ENCODE measurements at regions not wholly inside any gene's neighbourhood (a gene's known extent, or its start where the extent isn't known, plus 50 kb on each side); places are given as distances from the start of the nearest gene placed in this dataset.

DNA sequence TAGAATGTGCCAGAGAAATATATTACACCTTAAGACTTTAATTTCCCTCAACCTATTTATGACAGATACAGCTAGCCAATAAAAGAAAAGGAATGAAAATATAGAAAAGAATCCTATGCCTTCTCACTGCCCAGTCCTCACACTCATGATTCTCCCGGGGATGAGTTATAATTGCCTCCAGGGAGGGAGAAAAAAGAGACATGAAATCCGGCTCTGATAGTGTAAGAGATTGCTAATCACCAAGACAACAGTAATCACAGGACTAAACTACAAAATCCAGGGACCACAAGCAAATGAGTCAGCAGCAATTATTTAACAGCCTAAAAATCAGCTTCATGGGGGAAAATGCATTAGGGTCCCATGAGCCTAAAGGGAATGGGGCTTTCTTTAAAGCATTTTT is 95.9 kb upstream of the DUSP21 start:
- H2BK20ac ChIP-seq (ENCODE audit: low read depth, low read length): no peak overlapping the region
- dilution Hi-C loops (cut with HindIII; ENCODE audit: low sequenced_read_pairs, unreplicated experiment): no loop called here
- no peak overlapping the region for H2BK5ac ChIP-seq (ENCODE audit: low read depth, low read length, poor library complexity, severe bottlenecking)

More for the DNA sequence above, 95.9 kb upstream of the DUSP21 start:
- no peak overlapping the region for H2BK120ac ChIP-seq (ENCODE audit: low read depth, low read length)
- no peak overlapping the region for H4K5ac ChIP-seq (ENCODE audit: low read depth, low read length)
- no TSS peak for BruUV-seq (replicated peaks)
- ChIA-PET CTCF (no interaction called here), POLR2A (ENCODE audit: unreplicated experiment) (no interaction called here)
- in situ Hi-C loops (cut with MboI; ENCODE audit: low sequenced_read_pairs): no loop called here
- peaks cover 2% of the 10 kb centered on the region for H3K27me3 ChIP-seq (ENCODE audit: control insufficient read depth, insufficient read depth, low read length)
- no peak overlapping the region for H4K91ac ChIP-seq (ENCODE audit: insufficient read depth, low read depth, low read length)
- TF ChIP-seq BHLHE40 (IDR thresholded peaks at IDR 0.05; ENCODE audit: low read depth, low read length): no peak
- TF ChIP-seq RFX5 (IDR thresholded peaks at IDR 0.05; ENCODE audit: low read depth, low read length): no peak
- TF ChIP-seq FOS (IDR thresholded peaks at IDR 0.05; ENCODE audit: low read depth, low read length): no peak
- TF ChIP-seq RCOR1 (IDR thresholded peaks at IDR 0.05; ENCODE audit: insufficient replicate concordance, low read length): no peak
- no peak for TF ChIP-seq MAFK (IDR thresholded peaks at IDR 0.05; ENCODE audit: low read depth, low read length)
- TF ChIP-seq NFE2L2 (IDR thresholded peaks at IDR 0.05; ENCODE audit: low read depth, low read length): no peak
- WGBS, 2 experiments (ENCODE audit: extremely low coverage in 2 of 2, insufficient read length in 1 of 2): no CpG with 5 or more reads among the region's 2 CpGs
- no peak overlapping the region for H4K8ac ChIP-seq (ENCODE audit: low read depth in 2 of 2, low read length in 2 of 2)
- H2BK15ac ChIP-seq (ENCODE audit: low read depth, low read length): no peak overlapping the region
- H3K23ac ChIP-seq (ENCODE audit: low read depth, low read length): no peak overlapping the region
- no peak overlapping the region for H3K56ac ChIP-seq (ENCODE audit: extremely low read depth, insufficient read depth, low read length)
- no peaks in the 10 kb centered on the region for H4K20me1 ChIP-seq (ENCODE audit: insufficient read depth, low read length)
- no peaks in the 10 kb centered on the region for H3K79me1 ChIP-seq (ENCODE audit: low read depth in 1 of 2, low read length in 2 of 2)
- H3K9me1 ChIP-seq (ENCODE audit: insufficient read depth, low read length): no peaks in the 10 kb centered on the region
- intact Hi-C loops (cut with micrococcal nuclease): loop anchor here (2.0 kb wide), 1 partner anchor 77 kb away; no protein-coding TSS in a partner anchor
- no peak overlapping the region for H3K4me2 ChIP-seq (ENCODE audit: low read depth, low read length)
- no peak overlapping the region for H2AFZ ChIP-seq (replicated peaks; ENCODE audit: low read length, poor library complexity)
- no peak overlapping the region for H3K4me3 ChIP-seq (ENCODE audit: insufficient read depth, low read depth, low read length)
- no peak overlapping the region for H3K18ac ChIP-seq (ENCODE audit: low read depth, low read length)
- DNase-seq (no peak), ATAC-seq (ENCODE audit: low read depth) (no peak)
- H2AK9ac ChIP-seq (replicated peaks; ENCODE audit: low read depth, low read length, poor library complexity): no peak overlapping the region
- H2AK5ac ChIP-seq (ENCODE audit: low read depth, low read length): no peak overlapping the region
- no peak overlapping the region for H3K4ac ChIP-seq (ENCODE audit: low read depth, low read length)
- no peaks in the 10 kb centered on the region for H3K36me3 ChIP-seq (ENCODE audit: control insufficient read depth, insufficient read depth, low read length)
- H3K9me3 ChIP-seq (ENCODE audit: control insufficient read depth, insufficient read depth, low read length): no peaks in the 10 kb centered on the region
- H3K4me1 ChIP-seq (ENCODE audit: control insufficient read depth, insufficient read depth, low read length): no peaks in the 10 kb centered on the region
- no peak overlapping the region for H3K14ac ChIP-seq (replicated peaks; ENCODE audit: low read depth, low read length)
- H3K9ac ChIP-seq (ENCODE audit: low read depth, low read length): no peak overlapping the region
- no peak overlapping the region for H3K27ac ChIP-seq (ENCODE audit: insufficient read depth, low read length)

Measured in IMR-90 (cell line).